Stimulated activated CD4-positive, alpha-beta T cell treated with anti-CD3 and anti-CD28 coated beads, TNF-alpha, amount 100 ng/mL, for 1 hour (primary cell): ENCODE measurements at regions not wholly inside any gene's neighbourhood (a gene's known extent, or its start where the extent isn't known, plus 50 kb on each side); places are given as distances from the start of the nearest gene placed in this dataset.

ENCODE experiments used
- DNase-seq, 3 donors: peaks; one replicate each; pipeline ENCODE4 v3.0.0-alpha.2; 2020; ENCODE audit warnings: low read depth in 3 of 3, low spot score in 1 of 3

DNA sequence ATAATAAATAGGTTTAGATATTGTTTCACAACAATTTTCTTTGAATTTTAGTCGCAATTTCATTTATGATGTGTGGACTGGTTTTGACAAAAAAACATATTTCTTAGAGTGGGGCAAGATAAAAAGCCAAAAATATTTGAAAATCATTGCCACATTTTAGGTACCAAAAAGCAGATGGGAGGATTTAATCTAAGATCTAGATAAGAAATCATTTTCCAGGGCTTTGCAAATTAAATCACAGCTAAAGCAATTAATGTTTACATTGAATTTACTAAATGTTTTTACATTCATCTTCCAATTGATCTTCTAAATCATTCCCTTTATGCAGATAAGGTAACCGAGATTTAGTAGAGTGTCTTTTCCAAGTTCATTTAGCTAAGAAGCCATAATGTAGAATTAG is 1386.0 kb upstream of the TENM4 start:
- no peak for DNase-seq

DNA sequence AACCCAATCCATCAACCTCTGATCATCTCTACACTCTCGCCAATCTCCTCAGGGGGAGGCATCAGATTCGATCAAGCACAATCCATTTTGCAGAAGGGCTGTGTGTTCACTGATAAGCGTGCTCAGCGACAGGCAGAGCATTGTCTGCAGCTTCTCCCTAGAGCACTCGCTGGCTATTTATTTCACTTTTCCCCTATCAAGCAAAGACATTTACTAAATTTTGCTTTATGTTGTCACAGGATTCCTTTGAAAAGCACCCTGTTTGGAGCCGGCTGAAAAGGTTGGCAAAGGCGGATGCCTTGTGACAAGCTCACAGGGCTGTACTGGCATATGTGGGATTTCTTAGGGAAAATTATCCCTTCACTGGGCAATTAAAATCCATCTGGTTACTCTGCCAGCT is 1381.5 kb upstream of the TENM4 start:
- no peak for DNase-seq

DNA sequence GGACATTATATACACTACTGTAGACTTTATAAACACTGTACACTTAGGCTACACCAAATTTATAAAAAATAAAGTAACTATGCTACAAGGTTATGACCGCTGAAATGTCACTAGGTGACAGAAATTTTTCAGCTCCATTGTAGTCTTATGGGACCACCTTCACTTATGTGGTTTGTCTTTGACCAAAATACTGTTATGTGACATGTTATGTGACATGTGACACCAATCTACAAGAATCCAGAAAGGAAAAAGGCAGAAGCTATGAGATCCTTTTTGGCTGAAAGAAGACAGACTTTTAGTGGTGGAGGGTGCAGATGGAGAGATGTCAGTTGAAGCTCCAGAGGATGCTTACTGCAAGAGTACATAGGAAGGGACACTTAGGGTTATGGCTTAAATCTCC is 1378.4 kb upstream of the TENM4 start:
- no peak for DNase-seq

DNA sequence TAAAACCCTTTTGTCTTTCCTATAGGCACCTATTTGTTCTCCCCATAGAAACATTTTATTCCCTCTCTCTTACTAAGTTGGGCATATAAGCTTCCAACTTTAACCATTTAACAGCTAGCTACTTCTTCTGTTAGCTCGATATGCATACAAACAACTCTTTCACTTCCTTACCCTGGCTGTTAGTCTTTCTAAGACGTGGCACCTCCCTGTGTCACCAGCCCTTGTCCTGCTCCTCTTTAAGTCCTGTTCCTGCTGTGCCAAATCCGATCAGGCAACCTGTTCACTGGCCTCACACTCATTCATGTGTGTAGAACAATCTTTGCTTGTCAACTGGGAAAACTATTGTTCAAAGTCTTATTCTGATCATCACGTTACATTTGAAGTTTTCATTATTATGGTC is 1376.1 kb upstream of the TENM4 start:
- DNase-seq: no peak

DNA sequence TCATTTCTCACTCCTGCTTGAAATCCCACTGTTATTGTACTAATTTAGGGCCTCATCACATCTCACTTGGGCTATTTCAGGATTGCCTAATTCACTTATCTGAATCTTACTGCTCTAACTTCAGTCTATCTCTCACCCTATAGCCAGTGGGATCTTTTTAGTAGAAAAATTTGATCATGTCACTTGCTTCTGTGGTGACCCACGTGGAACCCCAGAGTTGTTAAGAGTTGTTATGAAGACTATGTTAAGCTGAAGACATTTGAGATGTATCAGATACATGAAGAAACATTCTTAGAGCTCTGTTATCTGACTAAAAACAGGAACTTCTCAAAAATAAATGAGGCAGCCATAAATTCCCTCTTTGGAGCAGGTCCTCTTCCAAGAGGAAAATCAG is 1375.6 kb upstream of the TENM4 start:
- no peak for DNase-seq

DNA sequence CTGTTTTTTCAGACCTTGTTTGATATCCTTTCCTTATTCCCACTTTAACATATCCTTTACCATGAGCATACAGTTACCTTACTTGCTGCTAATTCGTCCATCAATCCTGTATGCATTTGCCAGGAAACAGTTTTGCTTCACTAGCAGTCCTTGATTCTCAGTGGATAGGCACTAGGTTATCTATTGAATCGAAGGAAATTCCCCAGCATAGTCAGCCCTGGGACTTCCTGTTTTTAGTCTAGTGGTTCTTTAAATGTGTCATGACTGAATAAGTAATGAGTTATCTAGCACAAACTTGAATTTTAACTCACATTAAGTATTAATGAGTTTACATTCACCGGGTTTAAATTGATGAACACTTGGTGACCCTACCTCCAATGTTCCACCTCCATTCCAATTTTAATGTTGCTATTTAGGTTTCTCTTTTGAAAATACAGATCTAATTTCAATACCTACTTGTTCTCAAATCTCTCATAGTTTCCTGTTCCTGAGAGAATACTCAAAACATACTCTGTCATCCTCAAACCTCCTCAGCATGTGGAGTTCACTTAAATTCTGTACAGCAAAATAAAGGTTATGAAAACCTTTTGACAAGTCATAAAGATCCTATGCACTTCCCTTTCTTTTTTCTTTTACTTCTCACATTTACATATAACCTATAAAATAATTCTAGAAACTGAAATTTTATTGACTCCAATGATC is 1375.1 kb upstream of the TENM4 start:
- no peak for DNase-seq

DNA sequence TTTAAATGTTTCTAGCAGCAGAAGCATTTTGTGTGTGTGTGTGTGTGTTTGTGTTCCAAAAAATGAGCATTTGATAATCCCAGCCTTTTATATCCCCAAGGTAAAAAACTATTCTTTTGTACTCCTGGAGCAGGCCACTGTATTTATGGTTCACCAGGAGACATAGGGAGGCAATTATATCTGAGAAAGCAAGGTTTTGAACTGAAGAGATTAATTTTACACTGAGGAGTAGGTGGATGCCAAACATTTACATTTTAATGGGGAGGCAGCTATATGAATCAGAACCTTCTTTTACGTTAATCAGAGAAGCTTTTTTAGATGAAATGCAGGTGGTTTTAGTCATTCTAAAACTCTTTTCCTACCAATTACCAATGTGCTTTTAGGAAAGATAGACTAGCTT is 1374.0 kb upstream of the TENM4 start:
- DNase-seq: no peak

DNA sequence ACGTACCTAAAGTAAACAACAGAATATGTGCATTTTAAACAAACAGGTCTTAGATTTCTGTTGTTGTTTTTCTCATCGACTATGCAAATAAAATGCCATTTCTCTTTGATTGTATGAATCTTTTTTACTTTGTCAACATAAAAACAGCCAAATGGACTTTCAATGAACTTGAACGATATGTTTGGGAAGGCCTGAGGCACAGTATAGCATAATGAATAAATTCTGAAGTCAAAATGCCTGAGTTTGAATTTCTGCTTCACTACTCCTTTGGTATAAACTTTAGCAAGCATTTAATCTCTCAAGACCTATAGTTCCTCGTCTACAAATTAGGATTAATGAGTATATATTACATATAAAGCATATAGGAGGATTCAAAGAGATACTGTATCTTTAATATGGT is 1369.9 kb upstream of the TENM4 start:
- no peak for DNase-seq

DNA sequence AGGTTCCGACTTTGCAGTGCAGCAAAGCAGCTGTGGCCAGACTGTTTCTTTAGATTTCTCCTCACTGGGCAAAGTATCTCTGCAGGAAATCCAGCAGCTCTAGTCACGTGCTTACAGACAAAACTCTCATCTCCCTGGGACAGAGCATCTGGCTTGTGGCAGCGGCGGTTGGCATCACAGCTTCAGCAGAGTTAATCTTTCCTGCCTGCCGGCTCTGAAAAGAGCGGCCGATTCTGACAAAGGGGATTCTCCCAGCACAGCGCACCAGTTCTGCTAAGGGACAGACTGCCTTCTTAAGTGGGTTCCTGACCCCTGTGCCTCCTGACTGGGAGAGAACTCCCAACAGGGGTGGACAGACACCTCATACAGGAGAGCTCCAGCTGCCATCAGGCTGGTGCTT is 1357.3 kb upstream of the TENM4 start:
- DNase-seq: no peak

DNA sequence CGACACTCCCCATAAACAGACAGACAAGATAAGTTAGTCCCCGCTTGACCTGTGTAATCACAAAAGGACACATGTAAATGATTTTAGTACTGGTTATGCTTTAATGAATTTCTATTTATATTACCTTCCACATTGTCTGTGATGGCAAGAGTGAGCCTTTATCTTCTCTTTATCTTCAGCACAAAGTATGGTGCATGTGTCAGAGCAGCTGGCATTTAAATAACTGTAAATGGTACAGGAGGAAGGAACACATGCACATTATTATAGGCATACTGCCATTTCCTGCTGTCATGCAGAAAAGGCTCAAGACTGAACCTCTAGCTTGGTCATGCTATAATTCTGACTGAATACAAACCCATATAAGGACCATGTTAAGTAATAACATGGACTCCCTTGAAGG is 1342.7 kb upstream of the TENM4 start:
- DNase-seq: no peak

DNA sequence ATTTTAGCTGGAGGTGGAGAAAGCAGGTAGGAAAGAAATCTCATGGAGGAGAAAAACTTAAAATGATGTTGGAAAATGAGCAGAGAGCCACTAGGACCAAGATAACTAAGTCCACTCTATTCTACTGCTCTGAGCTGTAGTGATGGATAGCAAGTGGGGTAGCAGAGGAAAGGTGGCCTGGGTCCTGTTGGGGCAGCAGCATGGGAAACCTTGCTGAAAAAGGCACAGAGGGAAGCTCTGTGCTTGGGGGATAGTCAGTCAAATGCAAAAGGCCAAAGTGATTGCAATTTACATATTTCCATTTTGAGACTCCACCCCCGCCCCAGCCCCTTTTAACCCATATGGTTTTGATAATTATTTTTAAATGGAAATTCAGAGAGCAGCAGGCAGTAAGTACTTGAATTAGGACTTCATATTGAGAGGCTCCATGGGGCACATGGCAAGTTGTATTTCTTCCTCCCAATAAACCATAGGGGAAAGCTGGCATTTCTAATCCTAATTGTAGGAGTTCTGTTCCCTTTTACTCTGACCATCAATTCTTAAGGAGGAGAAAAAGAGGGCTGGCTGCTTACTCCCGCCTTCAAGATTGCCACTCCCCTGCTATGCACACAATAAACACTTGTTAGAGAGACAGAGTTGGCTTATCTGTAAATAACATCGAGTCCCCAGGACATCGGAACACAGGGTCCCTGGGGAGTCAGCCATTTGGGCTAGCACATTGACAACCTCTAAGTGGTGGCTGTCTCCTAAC is 1341.5 kb upstream of the TENM4 start:
- DNase-seq: no peak

DNA sequence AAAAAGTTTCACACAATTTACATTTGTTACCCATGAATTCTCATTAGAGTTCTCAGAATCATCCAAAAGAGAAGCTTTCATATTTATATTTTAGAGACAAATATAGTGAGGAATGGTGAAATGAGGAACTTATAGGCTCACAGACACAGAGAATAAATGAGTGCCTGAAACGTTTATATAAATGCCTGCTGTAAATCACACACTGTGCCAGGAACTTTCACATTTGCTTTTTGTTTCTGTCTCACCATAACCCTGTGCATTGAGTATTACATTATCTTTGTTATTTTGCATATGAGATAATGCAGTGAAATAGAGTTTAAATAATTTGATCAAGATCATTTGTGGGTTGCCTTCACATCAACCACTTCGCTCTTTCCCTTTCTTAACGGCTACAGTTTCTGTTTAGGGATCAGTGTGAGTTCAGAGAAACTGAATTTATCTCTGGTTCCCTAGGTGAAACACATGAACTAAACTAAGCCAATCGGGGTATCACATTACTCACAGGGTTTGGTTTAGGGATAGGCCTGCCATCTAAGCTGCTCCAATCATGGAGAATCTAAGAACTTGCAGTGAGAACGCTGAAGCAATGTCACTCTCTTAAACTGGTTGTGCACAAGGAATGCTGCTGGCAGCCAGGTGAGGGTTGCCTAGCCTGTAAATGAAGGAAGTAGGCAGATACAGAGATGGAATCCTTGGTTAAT is 1339.2 kb upstream of the TENM4 start:
- no peak for DNase-seq

DNA sequence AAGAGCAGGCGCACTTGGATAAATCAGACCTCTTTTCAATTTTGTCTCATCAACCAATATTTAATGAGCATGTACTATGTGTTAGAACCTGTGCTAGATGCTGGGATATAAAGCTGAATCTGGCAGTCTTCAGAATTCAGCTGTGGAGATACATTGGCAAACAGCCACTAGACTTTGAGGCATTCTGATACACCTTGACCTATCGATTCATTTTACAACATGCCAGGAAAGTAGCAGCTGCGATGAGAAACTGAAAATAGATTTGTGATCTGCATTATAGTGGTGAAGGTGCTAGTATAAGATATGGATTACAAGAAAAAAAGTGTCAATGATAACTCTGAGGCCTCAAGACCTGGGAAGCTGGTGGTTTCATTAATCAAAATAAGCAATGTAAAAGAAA is 1338.1 kb upstream of the TENM4 start:
- DNase-seq: no peak

DNA sequence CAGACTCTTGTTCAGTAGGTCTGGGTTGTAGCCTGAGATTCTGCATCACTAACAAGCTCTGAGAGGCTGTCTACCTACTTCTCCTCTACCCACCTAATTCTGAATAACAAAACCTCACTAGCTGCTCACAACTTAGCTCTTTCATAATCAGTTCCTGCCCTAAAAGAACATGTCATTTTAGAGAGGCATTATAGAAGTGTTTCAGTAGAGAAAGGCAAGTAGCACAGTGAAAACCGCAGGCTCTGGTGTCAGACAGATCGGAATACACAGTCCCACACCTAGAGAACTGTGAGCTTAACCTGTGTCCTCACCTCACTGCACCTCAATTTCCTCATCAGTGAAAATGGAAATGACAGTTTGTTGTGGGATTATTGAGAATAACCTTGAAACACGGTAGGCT is 1337.6 kb upstream of the TENM4 start:
- no peak for DNase-seq

DNA sequence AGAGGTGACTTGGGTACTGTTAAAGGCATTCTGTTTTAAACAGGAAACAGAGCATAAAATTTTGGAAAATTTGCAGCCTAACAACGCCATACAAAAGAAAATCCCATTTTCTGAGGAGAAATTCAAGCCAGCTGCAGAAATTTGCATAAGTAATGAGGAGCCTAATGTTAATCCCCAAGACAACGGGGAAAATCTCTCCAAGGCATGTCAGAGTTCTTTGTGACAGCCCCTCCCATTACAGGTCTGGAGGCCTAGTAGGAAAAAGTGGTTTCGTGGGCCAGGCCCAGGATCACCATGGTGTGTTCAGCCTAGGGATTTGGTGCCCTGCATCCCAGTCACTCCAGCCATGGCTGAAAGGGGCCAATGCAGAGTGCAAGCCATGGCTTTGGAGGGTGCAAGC is 1333.1 kb upstream of the TENM4 start:
- DNase-seq: no peak

DNA sequence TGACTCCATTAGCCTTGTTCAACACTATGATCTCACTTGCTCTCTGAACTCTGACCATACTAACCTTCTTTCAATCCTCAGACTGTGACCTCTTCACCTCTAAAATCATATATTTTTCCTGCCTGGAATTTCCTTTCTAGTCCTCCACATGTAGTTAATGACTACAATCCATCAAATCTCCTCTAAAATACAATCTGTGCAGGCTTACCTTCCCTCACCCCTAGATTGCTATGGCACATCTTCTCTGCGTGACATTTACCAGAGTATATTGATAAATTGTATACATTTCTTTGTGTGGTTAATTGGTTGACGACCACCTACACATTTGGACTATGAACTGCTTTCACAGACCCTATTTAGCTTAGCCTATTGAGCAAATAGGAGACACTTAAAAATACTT is 1330.2 kb upstream of the TENM4 start:
- no peak for DNase-seq

DNA sequence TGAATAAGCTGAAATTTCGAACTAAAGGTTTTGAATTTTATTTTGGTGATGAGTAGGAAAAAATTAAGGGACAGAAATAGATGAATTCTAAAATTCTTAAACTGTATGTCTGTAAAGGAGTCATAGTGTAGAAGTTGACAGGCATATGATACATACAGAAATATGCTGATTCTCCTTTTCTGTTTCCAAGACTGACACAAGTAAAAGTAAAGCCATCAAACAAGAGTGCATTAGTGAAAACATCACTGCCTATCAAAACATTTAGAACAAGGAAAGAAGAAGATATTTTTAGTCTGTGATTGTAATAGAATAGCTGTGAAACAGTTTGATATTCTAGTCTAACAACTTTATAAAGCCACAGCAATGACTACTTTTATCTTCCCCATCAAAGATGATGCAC is 1318.0 kb upstream of the TENM4 start:
- DNase-seq: no peak

DNA sequence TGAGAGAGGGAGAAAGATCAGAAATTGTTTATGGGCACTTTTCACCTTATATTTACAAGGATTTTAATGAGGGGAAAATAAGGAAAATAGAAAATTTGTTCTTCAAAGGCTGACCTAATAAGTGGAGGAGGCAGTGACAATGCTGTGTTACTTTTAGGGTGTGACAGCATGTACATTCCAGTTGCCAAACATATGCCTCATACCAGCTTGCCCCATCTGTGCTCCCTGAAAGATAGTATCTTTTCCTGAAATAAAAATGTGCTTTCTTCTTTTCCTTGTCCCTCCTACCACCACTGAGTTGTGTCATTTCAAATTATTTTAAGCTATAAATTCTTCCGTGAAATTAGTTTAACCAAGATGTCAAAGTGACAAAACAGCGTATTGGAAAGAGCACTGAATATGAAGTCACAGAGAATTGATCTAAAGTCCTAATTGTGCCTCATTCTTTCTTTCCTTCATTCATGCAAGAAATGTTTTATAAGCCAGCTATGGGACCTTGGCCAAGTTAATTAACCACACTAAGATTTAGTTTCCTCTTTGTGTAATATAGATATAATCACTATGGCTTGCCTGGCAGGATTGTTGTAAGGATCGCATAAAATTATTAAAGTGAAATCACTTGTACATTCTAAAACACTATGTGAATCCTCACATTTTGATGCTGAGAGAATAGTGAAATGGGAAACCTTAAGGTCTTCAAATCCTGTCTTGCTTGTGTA is 1307.5 kb upstream of the TENM4 start:
- DNase-seq: no peak

DNA sequence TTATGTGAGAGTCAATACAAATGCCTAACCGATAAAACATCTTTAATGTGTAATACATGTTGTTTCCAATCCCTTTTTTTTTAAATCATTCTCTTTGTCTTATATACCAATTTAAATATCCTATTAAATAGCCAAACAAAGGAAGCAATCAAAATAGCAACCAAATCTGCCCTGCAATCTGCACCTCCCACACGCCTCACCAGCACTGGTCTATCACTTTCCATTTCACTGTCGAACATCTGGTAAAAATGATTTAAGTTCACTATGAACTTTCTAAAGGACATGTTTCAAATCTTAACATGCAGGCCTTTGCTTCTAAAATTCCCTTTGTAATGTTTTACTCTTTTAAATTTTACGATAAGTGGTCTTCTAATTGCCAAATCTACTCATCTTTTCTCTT is 1305.5 kb upstream of the TENM4 start:
- DNase-seq: no peak

DNA sequence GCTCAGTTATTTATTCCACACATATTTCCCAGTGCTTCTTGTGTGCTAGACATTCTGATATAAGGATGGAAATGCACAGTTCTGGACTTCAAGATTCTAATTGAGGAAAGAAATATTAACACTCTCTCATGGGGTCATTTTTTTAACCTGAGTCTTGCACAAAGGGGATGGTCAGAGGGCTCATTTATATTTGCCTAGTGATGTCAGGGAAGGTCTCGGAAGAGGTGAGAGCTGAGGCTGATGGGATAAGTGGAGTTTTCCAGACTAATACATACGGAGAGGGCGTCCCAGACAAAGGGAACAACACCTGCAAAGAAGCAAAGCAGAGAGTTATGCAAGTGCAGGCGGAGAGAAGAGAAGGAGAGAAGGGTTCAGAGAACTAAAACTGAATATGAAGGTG is 1304.6 kb upstream of the TENM4 start:
- no peak for DNase-seq

DNA sequence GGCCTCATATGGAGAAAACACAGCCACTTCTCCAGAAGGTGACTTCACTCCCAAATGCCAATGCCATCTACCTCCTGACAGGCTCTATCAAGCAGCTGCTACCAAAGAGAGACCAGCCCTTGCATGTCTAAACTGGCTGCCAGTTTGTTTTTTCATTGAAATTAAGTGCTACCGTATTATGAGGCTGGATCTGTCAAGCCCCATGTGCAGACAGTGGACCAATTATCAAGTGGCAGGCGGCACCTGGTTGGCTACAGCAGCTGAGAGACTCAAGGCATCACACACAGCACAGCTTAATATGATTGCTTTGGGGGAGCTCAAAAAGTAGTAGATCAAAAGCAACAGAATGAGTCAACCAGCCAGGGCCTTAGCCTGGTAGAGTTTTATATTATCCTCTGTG is 1293.0 kb upstream of the TENM4 start:
- no peak for DNase-seq

DNA sequence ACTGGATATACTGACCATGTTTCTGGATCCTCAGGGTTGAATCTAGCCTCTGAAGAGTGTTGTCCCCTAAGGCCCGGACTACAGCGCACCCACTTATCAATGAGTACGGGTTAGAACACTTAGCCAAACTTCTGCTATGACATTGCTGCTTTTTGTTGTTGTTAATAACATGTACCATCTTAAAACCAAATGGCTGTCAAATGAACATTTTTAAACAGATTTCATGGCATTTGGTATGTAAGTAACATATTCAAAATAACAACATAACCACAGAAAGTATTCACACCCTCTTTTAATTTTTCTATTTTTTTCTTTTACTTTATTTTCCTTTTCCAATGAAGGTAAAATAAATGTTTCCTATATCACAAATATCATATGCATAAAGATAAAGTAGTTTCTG is 1292.5 kb upstream of the TENM4 start:
- no peak for DNase-seq
